Liver (tissue), 3 donors: ENCODE measurements at regions not wholly inside any gene's neighbourhood (a gene's known extent, or its start where the extent isn't known, plus 50 kb on each side); places are given as distances from the start of the nearest gene placed in this dataset.

ENCODE experiments used
- EGR1 ChIP-seq, 2 donors: IDR thresholded peaks; 2 replicates each; pipeline ENCODE4 v1.6.1; 2016 to 2018; ENCODE audit warnings: antibody characterized with exemption in 2 of 2, low read depth in 2 of 2
- FOXA1 ChIP-seq: IDR thresholded peaks from 2 replicates; pipeline ENCODE4 v1.6.1; 2016; ENCODE audit warnings: antibody characterized with exemption
- FOXA2 ChIP-seq: IDR thresholded peaks from 2 replicates; pipeline ENCODE4 v1.6.1; 2016; ENCODE audit warnings: antibody characterized with exemption
- GABPA ChIP-seq, 2 donors: IDR thresholded peaks in 1 of 2; conservative IDR thresholded peaks in 1 of 2; 2 replicates each; pipeline ENCODE4 v1.6.1; 2016; ENCODE audit warnings: antibody characterized with exemption in 2 of 2, mild to moderate bottlenecking in 1 of 2, moderate library complexity in 1 of 2
- HNF4G ChIP-seq: IDR thresholded peaks from 2 replicates; pipeline ENCODE4 v1.6.1; 2016; ENCODE audit warnings: antibody characterized with exemption
- JUND ChIP-seq, 2 donors: IDR thresholded peaks; 2 replicates each; pipeline ENCODE4 v1.6.1; 2016; ENCODE audit warnings: antibody characterized with exemption in 2 of 2
- RAD21 ChIP-seq, 2 donors: IDR thresholded peaks; 2 replicates each; pipeline ENCODE4 v1.6.1; 2016; ENCODE audit warnings: antibody characterized with exemption in 2 of 2, mild to moderate bottlenecking in 2 of 2
- RXRA ChIP-seq, 2 donors: IDR thresholded peaks; 2 replicates each; pipeline ENCODE4 v1.6.1; 2017 to 2018; ENCODE audit warnings: antibody characterized with exemption in 2 of 2, mild to moderate bottlenecking in 1 of 2
- TAF1 ChIP-seq: conservative IDR thresholded peaks from 2 replicates; pipeline ENCODE4 v1.6.1; 2016; ENCODE audit warnings: antibody characterized with exemption, mild to moderate bottlenecking
- TF ChIP-seq, protein P1 (sequence below): fragments of 150-350 bp; IDR thresholded peaks from 2 replicates; pipeline ENCODE4 v1.5.1; 2017; ENCODE audit warnings: improper control_type of control experiment, low read depth, low read length; ENCODE audit not compliant: missing input control
- TF ChIP-seq, protein P2 (sequence below): IDR thresholded peaks from 2 replicates; pipeline ENCODE4 v1.6.1; 2016; ENCODE audit warnings: antibody characterized with exemption
- TF ChIP-seq, protein P3 (sequence below): IDR thresholded peaks from 2 replicates; pipeline ENCODE4 v1.6.1; 2016; ENCODE audit warnings: antibody characterized with exemption
- TF ChIP-seq, protein P4 (sequence below): IDR thresholded peaks from 2 replicates; pipeline ENCODE4 v1.6.1; 2016; ENCODE audit warnings: antibody characterized with exemption
- donor health status: healthy.
- donor health status: healthy.

DNA sequence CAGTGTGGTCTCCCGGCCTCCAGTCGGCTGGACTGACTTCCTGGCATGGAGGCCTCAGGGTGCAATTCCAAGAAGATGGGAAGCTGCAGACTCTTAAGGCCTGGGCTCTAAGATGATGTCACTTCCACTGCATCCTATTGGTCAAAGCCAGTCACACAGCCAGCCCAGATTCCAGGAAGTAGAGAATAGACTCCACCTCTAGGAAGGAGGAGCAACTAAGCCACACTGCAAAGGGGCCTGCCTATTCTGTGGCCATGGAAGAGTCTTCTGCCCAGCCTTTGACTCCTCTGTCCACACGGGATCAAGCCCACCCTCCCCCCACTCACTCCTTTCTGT is 103.9 kb upstream of the RFLNA start:
- TF ChIP-seq TAF1 = no peak
- TF ChIP-seq, protein P1, sequence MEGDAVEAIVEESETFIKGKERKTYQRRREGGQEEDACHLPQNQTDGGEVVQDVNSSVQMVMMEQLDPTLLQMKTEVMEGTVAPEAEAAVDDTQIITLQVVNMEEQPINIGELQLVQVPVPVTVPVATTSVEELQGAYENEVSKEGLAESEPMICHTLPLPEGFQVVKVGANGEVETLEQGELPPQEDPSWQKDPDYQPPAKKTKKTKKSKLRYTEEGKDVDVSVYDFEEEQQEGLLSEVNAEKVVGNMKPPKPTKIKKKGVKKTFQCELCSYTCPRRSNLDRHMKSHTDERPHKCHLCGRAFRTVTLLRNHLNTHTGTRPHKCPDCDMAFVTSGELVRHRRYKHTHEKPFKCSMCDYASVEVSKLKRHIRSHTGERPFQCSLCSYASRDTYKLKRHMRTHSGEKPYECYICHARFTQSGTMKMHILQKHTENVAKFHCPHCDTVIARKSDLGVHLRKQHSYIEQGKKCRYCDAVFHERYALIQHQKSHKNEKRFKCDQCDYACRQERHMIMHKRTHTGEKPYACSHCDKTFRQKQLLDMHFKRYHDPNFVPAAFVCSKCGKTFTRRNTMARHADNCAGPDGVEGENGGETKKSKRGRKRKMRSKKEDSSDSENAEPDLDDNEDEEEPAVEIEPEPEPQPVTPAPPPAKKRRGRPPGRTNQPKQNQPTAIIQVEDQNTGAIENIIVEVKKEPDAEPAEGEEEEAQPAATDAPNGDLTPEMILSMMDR = no peak
- no peak for TF ChIP-seq FOXA2
- TF ChIP-seq, protein P2, sequence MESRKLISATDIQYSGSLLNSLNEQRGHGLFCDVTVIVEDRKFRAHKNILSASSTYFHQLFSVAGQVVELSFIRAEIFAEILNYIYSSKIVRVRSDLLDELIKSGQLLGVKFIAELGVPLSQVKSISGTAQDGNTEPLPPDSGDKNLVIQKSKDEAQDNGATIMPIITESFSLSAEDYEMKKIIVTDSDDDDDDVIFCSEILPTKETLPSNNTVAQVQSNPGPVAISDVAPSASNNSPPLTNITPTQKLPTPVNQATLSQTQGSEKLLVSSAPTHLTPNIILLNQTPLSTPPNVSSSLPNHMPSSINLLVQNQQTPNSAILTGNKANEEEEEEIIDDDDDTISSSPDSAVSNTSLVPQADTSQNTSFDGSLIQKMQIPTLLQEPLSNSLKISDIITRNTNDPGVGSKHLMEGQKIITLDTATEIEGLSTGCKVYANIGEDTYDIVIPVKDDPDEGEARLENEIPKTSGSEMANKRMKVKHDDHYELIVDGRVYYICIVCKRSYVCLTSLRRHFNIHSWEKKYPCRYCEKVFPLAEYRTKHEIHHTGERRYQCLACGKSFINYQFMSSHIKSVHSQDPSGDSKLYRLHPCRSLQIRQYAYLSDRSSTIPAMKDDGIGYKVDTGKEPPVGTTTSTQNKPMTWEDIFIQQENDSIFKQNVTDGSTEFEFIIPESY = no peak
- TF ChIP-seq RAD21 (IDR thresholded peaks at IDR 0.05) = no peak
- TF ChIP-seq GABPA (IDR thresholded peaks at IDR 0.05 in 1 of 2, conservative IDR thresholded peaks at IDR 0.05 in 1 of 2) = no peak
- no peak for TF ChIP-seq JUND (IDR thresholded peaks at IDR 0.05)
- no peak for TF ChIP-seq HNF4G
- TF ChIP-seq, protein P3, sequence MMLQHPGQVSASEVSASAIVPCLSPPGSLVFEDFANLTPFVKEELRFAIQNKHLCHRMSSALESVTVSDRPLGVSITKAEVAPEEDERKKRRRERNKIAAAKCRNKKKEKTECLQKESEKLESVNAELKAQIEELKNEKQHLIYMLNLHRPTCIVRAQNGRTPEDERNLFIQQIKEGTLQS = no peak
- no peak for TF ChIP-seq RXRA (IDR thresholded peaks at IDR 0.05)
- TF ChIP-seq EGR1 (IDR thresholded peaks at IDR 0.05; ENCODE audit: low read depth in 2 of 2) = no peak
- TF ChIP-seq, protein P4, sequence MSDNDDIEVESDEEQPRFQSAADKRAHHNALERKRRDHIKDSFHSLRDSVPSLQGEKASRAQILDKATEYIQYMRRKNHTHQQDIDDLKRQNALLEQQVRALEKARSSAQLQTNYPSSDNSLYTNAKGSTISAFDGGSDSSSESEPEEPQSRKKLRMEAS = no peak
- no peak for TF ChIP-seq FOXA1
